Naive thymus-derived CD4-positive, alpha-beta T cell (primary cell): ENCODE measurements at regions not wholly inside any gene's neighbourhood (a gene's known extent, or its start where the extent isn't known, plus 50 kb on each side); places are given as distances from the start of the nearest gene placed in this dataset.

ENCODE experiments used
- ATAC-seq: fragments of 150-1000 bp; cut with Tn5 transposase; 2 replicates; pipeline ENCODE4 v1.10.0; 2021; ENCODE audit warnings: mild to moderate bottlenecking, moderate library complexity
- CTCF ChIA-PET: fragments of 350-600 bp; sonication (Branson Sonifier 250); formaldehyde crosslinking; loops from one replicate; lab custom pipeline; 2021; ENCODE audit warnings: antibody characterized with exemption; lab: Charles Lee
- POLR2A ChIA-PET: fragments of 350-600 bp; sonication (Branson Sonifier 250); formaldehyde crosslinking; loops from one replicate; lab custom pipeline; 2021; ENCODE audit warnings: antibody characterized with exemption, inconsistent platforms; lab: Charles Lee
- DNase-seq, 9 donors: peaks; one replicate each; pipeline versions ENCODE4 v3.0.0 to v3.0.0-alpha.2; 2020 to 2022; ENCODE audit warnings: mixed read lengths in 1 of 9
- H3K27ac ChIP-seq: one replicate; pipeline ENCODE4 v1.7.0; 2013; ENCODE audit warnings: mild to moderate bottlenecking, low read depth, low read length, moderate library complexity
- H3K27me3 ChIP-seq, 2 donors: one replicate each; pipeline ENCODE4 v1.7.0; 2013; ENCODE audit warnings: low read length in 2 of 2, mild to moderate bottlenecking in 2 of 2, moderate library complexity in 2 of 2; ENCODE audit not compliant: control insufficient read depth in 2 of 2, insufficient read depth in 2 of 2
- H3K36me3 ChIP-seq, 3 experiments: 1 replicate in 2 of 3; 2 replicates in 1 of 3; pipeline ENCODE4 v1.7.0; 2013; ENCODE audit warnings: low read length in 3 of 3, mild to moderate bottlenecking in 3 of 3, moderate library complexity in 1 of 3; ENCODE audit not compliant: insufficient read depth in 3 of 3, control insufficient read depth in 2 of 3
- H3K4me1 ChIP-seq, 2 donors: one replicate each; pipeline ENCODE4 v1.7.0; 2013; ENCODE audit warnings: low read length in 2 of 2, mild to moderate bottlenecking in 2 of 2, moderate library complexity in 1 of 2; ENCODE audit not compliant: control insufficient read depth in 2 of 2, insufficient read depth in 2 of 2
- H3K4me3 ChIP-seq: 2 replicates; pipeline ENCODE4 v1.7.0; 2013; ENCODE audit warnings: mild to moderate bottlenecking, low read length
- H3K9me3 ChIP-seq, 3 experiments: 1 replicate in 2 of 3; 2 replicates in 1 of 3; pipeline ENCODE4 v1.7.0; 2013; ENCODE audit warnings: low read length in 3 of 3; ENCODE audit not compliant: control insufficient read depth in 2 of 3
- H3K27ac Mint-ChIP-seq, 9 donors: one replicate each; pipeline ENCODE4 v1.8.0; 2020 to 2022; ENCODE audit warnings: mixed read lengths in 9 of 9, mild to moderate bottlenecking in 8 of 9, moderate library complexity in 5 of 9, inconsistent platforms in 2 of 9
- H3K27me3 Mint-ChIP-seq, 5 donors: one replicate each; pipeline ENCODE4 v1.8.0; 2021 to 2022; ENCODE audit warnings: mixed read lengths in 5 of 5, mild to moderate bottlenecking in 1 of 5
- H3K36me3 Mint-ChIP-seq, 5 donors: one replicate each; pipeline ENCODE4 v1.8.0; 2020 to 2022; ENCODE audit warnings: mixed read lengths in 5 of 5, mild to moderate bottlenecking in 3 of 5, inconsistent platforms in 1 of 5
- H3K4me1 Mint-ChIP-seq, 7 donors: one replicate each; pipeline ENCODE4 v1.8.0; 2020 to 2022; ENCODE audit warnings: mixed read lengths in 7 of 7, mild to moderate bottlenecking in 3 of 7, inconsistent platforms in 1 of 7
- H3K4me3 Mint-ChIP-seq, 10 donors: one replicate each; pipeline ENCODE4 v1.8.0; 2020 to 2022; ENCODE audit warnings: mild to moderate bottlenecking in 10 of 10, mixed read lengths in 10 of 10, moderate library complexity in 6 of 10, inconsistent platforms in 2 of 10
- H3K9me3 Mint-ChIP-seq, 11 donors: one replicate each; pipeline ENCODE4 v1.8.0; 2020 to 2022; ENCODE audit warnings: mixed read lengths in 11 of 11, mild to moderate bottlenecking in 4 of 11, inconsistent platforms in 1 of 11, moderate library complexity in 1 of 11
- intact Hi-C, 2 donors: fragments of 100-400 bp; cut with micrococcal nuclease; formaldehyde crosslinking; loops; one replicate each; pipeline ENCODE4 v1.15.1; 2023

DNA sequence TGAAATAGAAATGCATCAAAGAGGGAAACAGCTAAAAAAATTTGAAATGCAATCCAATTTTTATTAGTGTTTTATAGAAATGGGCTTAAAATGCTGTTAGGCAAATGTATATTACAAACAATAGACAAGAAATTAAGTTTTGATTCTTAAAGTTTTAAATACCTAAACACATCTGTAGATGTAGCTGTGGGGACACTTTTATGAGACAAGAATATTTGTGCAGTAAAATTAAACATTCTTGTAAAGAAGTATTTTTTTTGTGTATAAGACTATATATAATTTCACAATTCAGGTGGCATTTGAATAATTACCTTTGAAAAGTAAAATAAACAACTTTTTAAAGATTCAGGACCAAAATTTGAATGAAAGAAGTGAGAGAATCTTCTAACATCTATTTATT, 1015.9 kb downstream of the REEP3 start:
- intact Hi-C loops = no loop called here
- Histone ChIP-seq H3K27ac (no peak overlapping the region), H3K9me3 (no peaks in the 10 kb centered on the region), H3K36me3 (no peaks in the 10 kb centered on the region), H3K27me3 (no peaks in the 10 kb centered on the region), H3K4me3 (no peak overlapping the region), H3K4me1 (no peaks in the 10 kb centered on the region)
- Mint-ChIP-seq H3K9me3 (peaks cover 0 to 5% (median 0%) of the 10 kb centered on the region in 11 donors), H3K36me3 (no peaks in the 10 kb centered on the region), H3K4me1 (no peaks in the 10 kb centered on the region), H3K27me3 (peaks cover 0 to 3% (median 0%) of the 10 kb centered on the region in 5 donors), H3K27ac (no peak overlapping the region), H3K4me3 (no peak overlapping the region)
- DNase-seq = no peak
- ChIA-PET POLR2A (no interaction called here), CTCF (no interaction called here)
- ATAC-seq = no peak

DNA sequence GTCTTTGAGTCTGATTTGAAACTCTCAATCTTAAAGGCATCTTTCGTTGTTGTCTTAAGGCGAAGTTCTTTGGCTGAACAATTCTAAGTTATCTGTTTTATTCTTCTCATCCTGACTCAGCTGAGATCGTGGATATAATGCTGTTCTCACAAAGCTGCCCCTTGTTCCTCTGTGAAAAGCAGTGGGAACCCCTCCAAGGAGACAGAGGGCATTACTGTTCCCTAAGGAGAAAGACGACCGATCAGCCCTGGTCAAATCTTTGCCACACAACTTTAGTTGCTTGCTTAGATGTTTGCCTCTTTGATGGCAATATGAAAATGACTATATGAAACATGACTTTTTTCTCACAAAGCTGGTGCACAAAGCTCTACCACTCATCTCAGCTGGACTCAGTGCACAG, 1016.7 kb downstream of the REEP3 start:
- H3K4me3 Mint-ChIP-seq = no peak overlapping the region
- H3K27me3 ChIP-seq = no peaks in the 10 kb centered on the region
- H3K4me1 Mint-ChIP-seq = no peaks in the 10 kb centered on the region
- no peak for ATAC-seq
- H3K27ac ChIP-seq = no peak overlapping the region
- POLR2A ChIA-PET = no interaction called here
- H3K36me3 ChIP-seq = no peaks in the 10 kb centered on the region
- H3K9me3 Mint-ChIP-seq = peaks cover 0 to 5% (median 0%) of the 10 kb centered on the region in 11 donors
- CTCF ChIA-PET = no interaction called here
- H3K27ac Mint-ChIP-seq = no peak overlapping the region
- DNase-seq = no peak
- no peaks in the 10 kb centered on the region for H3K4me1 ChIP-seq
- H3K4me3 ChIP-seq = no peak overlapping the region
- H3K36me3 Mint-ChIP-seq = no peaks in the 10 kb centered on the region
- no peaks in the 10 kb centered on the region for H3K9me3 ChIP-seq
- intact Hi-C loops = no loop called here
- H3K27me3 Mint-ChIP-seq = peaks cover 0 to 3% (median 0%) of the 10 kb centered on the region in 5 donors

DNA sequence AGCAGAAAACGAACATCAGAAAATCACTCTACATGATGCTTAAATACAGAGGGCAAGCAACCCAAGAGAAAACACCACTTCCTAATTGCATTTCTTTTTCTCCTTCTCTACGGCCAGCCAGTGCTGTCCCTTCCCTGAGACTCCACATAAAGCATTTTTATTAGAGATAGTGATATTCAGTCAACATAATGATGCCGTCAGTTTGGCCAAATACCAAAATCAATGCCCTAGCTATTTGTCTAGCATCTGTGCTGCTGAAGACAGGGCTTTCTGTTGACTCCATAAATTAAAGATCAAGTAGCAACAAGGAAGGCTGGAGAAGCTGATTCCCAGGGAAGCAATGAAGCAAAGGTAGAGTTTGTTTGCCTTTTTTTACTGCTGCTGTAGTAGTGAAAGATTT, 1024.9 kb downstream of the REEP3 start:
- no peak for ATAC-seq
- no peak overlapping the region for H3K27ac Mint-ChIP-seq

GRCh38 chr10:64547168-64547567, 1026.0 kb downstream of the REEP3 start:
- intact Hi-C loops = no loop called here
- H3K27ac Mint-ChIP-seq = no peak overlapping the region

More for the DNA sequence above, 1024.9 kb downstream of the REEP3 start:
- Histone ChIP-seq H3K9me3 (no peaks in the 10 kb centered on the region), H3K36me3 (no peaks in the 10 kb centered on the region), H3K4me3 (no peak overlapping the region), H3K27me3 (no peaks in the 10 kb centered on the region), H3K27ac (no peak overlapping the region), H3K4me1 (no peaks in the 10 kb centered on the region)
- no peaks in the 10 kb centered on the region for H3K27me3 Mint-ChIP-seq
- H3K4me1 Mint-ChIP-seq = no peaks in the 10 kb centered on the region
- H3K4me3 Mint-ChIP-seq = no peak overlapping the region
- ChIA-PET POLR2A (no interaction called here), CTCF (no interaction called here)
- intact Hi-C loops = no loop called here
- DNase-seq = no peak
- peaks cover 0 to 5% (median 0%) of the 10 kb centered on the region in 11 donors for H3K9me3 Mint-ChIP-seq
- no peaks in the 10 kb centered on the region for H3K36me3 Mint-ChIP-seq

DNA sequence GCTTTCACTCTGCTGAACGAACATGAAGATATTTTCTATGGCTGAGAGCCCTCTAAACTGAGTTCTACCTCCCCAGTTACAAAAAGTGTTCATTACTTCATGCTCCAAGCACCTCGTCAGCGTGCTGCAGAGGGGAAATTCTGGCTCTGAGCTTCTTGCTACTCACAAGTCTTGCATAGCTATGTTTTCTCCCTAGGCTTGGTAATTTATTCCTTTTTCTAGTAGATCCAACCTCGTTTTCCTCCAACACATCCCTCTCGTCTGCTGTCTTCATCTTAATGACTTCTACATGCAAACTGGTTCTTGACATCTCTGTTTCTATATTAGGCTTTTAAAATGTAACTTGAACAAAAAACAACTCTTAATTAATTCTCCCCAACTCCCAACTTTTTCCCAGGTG, 1034.5 kb downstream of the REEP3 start:
- POLR2A ChIA-PET = no interaction called here
- Mint-ChIP-seq H3K4me3 (no peak overlapping the region), H3K4me1 (no peaks in the 10 kb centered on the region)

More at GRCh38 chr10:64547168-64547567, 1026.0 kb downstream of the REEP3 start:
- Mint-ChIP-seq H3K36me3 (no peaks in the 10 kb centered on the region), H3K4me3 (no peak overlapping the region), H3K9me3 (peaks cover 0 to 11% (median 2%) of the 10 kb centered on the region in 11 donors), H3K27me3 (no peaks in the 10 kb centered on the region), H3K4me1 (no peaks in the 10 kb centered on the region)
- POLR2A ChIA-PET = no interaction called here
- no peaks in the 10 kb centered on the region for H3K36me3 ChIP-seq
- CTCF ChIA-PET = no interaction called here
- H3K27me3 ChIP-seq = no peaks in the 10 kb centered on the region
- H3K9me3 ChIP-seq = peaks cover 0 to 1% (median 0%) of the 10 kb centered on the region in 3 experiments
- no peak for ATAC-seq
- no peak overlapping the region for H3K27ac ChIP-seq
- DNase-seq = no peak
- H3K4me1 ChIP-seq = no peaks in the 10 kb centered on the region
- no peak overlapping the region for H3K4me3 ChIP-seq

DNA sequence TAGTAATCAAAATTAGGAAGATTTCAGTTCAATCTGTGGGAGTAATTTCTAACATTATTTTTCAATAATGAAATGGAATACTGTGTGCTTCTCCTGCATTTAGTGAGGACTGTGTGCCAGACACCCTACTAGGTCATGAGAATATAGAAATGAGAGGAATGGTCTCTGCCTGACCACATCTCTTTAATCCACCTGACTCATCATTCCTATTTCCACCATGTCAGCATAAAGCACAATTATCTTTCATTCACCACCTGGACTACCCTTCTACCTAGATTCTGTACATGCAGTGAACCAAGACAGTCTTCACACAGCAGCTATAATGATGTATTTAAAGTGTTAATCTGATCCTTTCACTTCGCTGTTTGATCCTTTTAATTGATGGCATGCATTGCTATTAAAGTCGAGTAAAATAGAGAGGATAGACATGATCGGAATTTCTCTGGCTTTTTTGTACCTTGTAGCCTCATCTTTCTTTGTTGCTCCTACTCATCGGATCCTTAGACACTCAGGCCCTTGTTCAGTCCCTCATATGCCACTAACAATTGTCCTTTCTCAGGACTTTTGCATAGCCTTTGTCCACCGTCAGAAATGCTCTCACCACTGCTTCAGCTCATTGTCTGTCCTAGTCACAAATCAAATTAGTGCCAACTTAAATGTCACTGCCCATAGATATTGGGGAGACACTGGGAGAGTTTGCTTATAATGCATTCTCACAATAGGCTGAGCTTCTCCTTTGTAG, 1037.1 kb downstream of the REEP3 start:
- ATAC-seq = no peak
- Mint-ChIP-seq H3K4me3 (no peak overlapping the region), H3K9me3 (peaks cover 0 to 14% (median 5%) of the 10 kb centered on the region in 11 donors), H3K4me1 (no peaks in the 10 kb centered on the region), H3K27me3 (no peaks in the 10 kb centered on the region), H3K36me3 (no peaks in the 10 kb centered on the region), H3K27ac (no peak overlapping the region)
- no peaks in the 10 kb centered on the region for H3K36me3 ChIP-seq
- H3K27ac ChIP-seq = no peak overlapping the region
- no peaks in the 10 kb centered on the region for H3K27me3 ChIP-seq
- ChIA-PET POLR2A (no interaction called here), CTCF (no interaction called here)
- no peaks in the 10 kb centered on the region for H3K4me1 ChIP-seq
- no peak overlapping the region for H3K4me3 ChIP-seq
- H3K9me3 ChIP-seq = no peaks in the 10 kb centered on the region
- DNase-seq = no peak
- intact Hi-C loops = no loop called here

More for the DNA sequence above, 1034.5 kb downstream of the REEP3 start:
- H3K27ac ChIP-seq = no peak overlapping the region
- H3K9me3 ChIP-seq = peaks cover 0 to 7% (median 0%) of the 10 kb centered on the region in 3 experiments
- H3K36me3 ChIP-seq = no peaks in the 10 kb centered on the region
- CTCF ChIA-PET = no interaction called here
- H3K4me1 ChIP-seq = no peaks in the 10 kb centered on the region
- ATAC-seq (no peak), DNase-seq (no peak)
- no peaks in the 10 kb centered on the region for H3K27me3 ChIP-seq
- H3K4me3 ChIP-seq = no peak overlapping the region
- H3K9me3 Mint-ChIP-seq = peaks cover 0 to 24% (median 9%) of the 10 kb centered on the region in 11 donors
- H3K36me3 Mint-ChIP-seq = no peaks in the 10 kb centered on the region
- H3K27ac Mint-ChIP-seq = no peak overlapping the region
- H3K27me3 Mint-ChIP-seq = no peaks in the 10 kb centered on the region
- intact Hi-C loops = no loop called here

DNA sequence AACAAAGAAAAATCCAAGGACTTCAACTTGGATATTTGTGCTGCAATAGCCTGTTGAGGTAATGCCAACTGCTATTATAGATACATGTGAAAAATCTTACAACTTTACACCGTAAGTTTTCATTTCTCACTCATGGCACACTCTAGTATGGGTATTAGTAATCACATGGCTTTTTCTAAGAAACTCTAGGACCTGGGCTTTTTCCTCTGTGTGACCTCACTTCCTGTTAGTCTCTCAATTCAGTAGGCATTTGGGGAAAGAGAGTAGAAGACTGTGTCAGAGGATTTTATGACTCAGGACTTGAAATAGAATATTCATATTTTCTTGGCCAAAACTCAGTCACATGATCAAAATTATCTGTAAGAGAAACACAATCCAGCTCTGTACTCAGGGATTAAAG, 1049.9 kb downstream of the REEP3 start:
- Mint-ChIP-seq H3K27ac (no peak overlapping the region), H3K4me3 (no peak overlapping the region), H3K36me3 (peaks cover 0 to 8% (median 0%) of the 10 kb centered on the region in 5 donors), H3K9me3 (peaks cover 0 to 20% (median 5%) of the 10 kb centered on the region in 11 donors), H3K27me3 (no peaks in the 10 kb centered on the region), H3K4me1 (no peaks in the 10 kb centered on the region)
- no peaks in the 10 kb centered on the region for H3K9me3 ChIP-seq
- no peak overlapping the region for H3K4me3 ChIP-seq
- ChIA-PET CTCF (no interaction called here), POLR2A (no interaction called here)
- H3K27ac ChIP-seq = no peak overlapping the region
- intact Hi-C loops = no loop called here
- H3K36me3 ChIP-seq = no peaks in the 10 kb centered on the region
- DNase-seq (no peak), ATAC-seq (no peak)
- H3K27me3 ChIP-seq = no peaks in the 10 kb centered on the region
- H3K4me1 ChIP-seq = no peaks in the 10 kb centered on the region
